ENCODE measurements at regions not wholly inside any gene's neighbourhood (a gene's known extent, or its start where the extent isn't known, plus 50 kb on each side); places are given as distances from the start of the nearest gene placed in this dataset.

DNA sequence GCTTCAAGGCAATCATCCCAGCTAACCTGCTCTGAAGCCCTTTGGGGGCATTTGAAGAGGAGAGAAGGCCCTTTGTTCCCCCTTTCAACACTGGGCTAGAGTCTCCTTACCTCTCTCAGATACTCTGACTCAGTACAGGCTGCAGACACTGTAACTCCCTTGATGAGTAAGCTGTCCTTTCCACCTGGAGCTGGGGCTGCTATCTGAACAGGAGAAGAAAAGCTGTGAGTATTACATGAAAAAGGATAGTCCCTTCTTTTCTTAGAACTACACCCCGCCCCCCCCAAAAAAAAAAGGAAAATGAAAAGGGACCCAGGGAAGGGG lies 186.6 kb upstream of the PLEKHG7 start:
- no peaks in the 10 kb centered on the region for H4K20me1 ChIP-seq (ENCODE audit: insufficient read depth)
- no peaks in the 10 kb centered on the region for H3K27me3 ChIP-seq (ENCODE audit: insufficient read depth)
- H3K4me2 ChIP-seq: no peak overlapping the region
- ChIA-PET CTCF (interaction anchor here (0.9 to 1.0 kb wide), 2 partner anchors 9 to 372 kb away, joined by 3 read pairs; no protein-coding TSS in a partner anchor), POLR2A (no interaction called here)
- H3K9me3 ChIP-seq: no peaks in the 10 kb centered on the region
- H3K4me1 ChIP-seq (ENCODE audit: control insufficient read depth in 1 of 2, insufficient read depth in 2 of 2, low read depth in 1 of 2, low read length in 1 of 2): no peaks in the 10 kb centered on the region
- DNase-seq: no peak
- no peak for TF ChIP-seq TAF1 (IDR thresholded peaks at IDR 0.05; ENCODE audit: borderline replicate concordance, low read depth, low read length)
- TF ChIP-seq RFX5 (IDR thresholded peaks at IDR 0.05; ENCODE audit: low read length): no peak
- TF ChIP-seq FOXJ3 (CRISPR knock-in tag; IDR thresholded peaks at IDR 0.05): no peak
- TF ChIP-seq TCF12 (IDR thresholded peaks at IDR 0.05): no peak
- TF ChIP-seq JUND (IDR thresholded peaks at IDR 0.05): no peak
- TF ChIP-seq, protein P1, sequence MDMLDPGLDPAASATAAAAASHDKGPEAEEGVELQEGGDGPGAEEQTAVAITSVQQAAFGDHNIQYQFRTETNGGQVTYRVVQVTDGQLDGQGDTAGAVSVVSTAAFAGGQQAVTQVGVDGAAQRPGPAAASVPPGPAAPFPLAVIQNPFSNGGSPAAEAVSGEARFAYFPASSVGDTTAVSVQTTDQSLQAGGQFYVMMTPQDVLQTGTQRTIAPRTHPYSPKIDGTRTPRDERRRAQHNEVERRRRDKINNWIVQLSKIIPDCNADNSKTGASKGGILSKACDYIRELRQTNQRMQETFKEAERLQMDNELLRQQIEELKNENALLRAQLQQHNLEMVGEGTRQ (IDR thresholded peaks at IDR 0.05; ENCODE audit: borderline replicate concordance, low read depth, low read length): no peak
- TF ChIP-seq, protein P2, sequence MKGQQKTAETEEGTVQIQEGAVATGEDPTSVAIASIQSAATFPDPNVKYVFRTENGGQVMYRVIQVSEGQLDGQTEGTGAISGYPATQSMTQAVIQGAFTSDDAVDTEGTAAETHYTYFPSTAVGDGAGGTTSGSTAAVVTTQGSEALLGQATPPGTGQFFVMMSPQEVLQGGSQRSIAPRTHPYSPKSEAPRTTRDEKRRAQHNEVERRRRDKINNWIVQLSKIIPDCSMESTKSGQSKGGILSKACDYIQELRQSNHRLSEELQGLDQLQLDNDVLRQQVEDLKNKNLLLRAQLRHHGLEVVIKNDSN (IDR thresholded peaks at IDR 0.05; ENCODE audit: borderline replicate concordance, low read depth): no peak
- TF ChIP-seq GABPA (IDR thresholded peaks at IDR 0.05; ENCODE audit: low read depth): no peak
- no peak for TF ChIP-seq GATA2 (CRISPR knock-in tag; IDR thresholded peaks at IDR 0.05)
- TF ChIP-seq, protein P3, sequence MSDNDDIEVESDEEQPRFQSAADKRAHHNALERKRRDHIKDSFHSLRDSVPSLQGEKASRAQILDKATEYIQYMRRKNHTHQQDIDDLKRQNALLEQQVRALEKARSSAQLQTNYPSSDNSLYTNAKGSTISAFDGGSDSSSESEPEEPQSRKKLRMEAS (IDR thresholded peaks at IDR 0.05; ENCODE audit: low read depth): no peak
- TF ChIP-seq SMC3 (IDR thresholded peaks at IDR 0.05; ENCODE audit: low read depth, low read length): no peak
- TF ChIP-seq, protein P4, sequence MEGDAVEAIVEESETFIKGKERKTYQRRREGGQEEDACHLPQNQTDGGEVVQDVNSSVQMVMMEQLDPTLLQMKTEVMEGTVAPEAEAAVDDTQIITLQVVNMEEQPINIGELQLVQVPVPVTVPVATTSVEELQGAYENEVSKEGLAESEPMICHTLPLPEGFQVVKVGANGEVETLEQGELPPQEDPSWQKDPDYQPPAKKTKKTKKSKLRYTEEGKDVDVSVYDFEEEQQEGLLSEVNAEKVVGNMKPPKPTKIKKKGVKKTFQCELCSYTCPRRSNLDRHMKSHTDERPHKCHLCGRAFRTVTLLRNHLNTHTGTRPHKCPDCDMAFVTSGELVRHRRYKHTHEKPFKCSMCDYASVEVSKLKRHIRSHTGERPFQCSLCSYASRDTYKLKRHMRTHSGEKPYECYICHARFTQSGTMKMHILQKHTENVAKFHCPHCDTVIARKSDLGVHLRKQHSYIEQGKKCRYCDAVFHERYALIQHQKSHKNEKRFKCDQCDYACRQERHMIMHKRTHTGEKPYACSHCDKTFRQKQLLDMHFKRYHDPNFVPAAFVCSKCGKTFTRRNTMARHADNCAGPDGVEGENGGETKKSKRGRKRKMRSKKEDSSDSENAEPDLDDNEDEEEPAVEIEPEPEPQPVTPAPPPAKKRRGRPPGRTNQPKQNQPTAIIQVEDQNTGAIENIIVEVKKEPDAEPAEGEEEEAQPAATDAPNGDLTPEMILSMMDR (IDR thresholded peaks at IDR 0.05): no peak
- no peak for TF ChIP-seq MXI1 (IDR thresholded peaks at IDR 0.05; ENCODE audit: low read depth, low read length)
- no peak for TF ChIP-seq FOSL2 (IDR thresholded peaks at IDR 0.05; ENCODE audit: borderline replicate concordance, low read depth)
- TF ChIP-seq MEF2A (IDR thresholded peaks at IDR 0.05; ENCODE audit: borderline replicate concordance, low read depth): no peak
- no peak for TF ChIP-seq ELF1 (IDR thresholded peaks at IDR 0.05)
- WGBS (ENCODE audit: low lambda C conversion rate): 0% methylated on average over 1 of the region's 1 CpG
- no peak overlapping the region for H3K27ac ChIP-seq (ENCODE audit: low read depth in 2 of 2, low read length in 1 of 2)
- no peaks in the 10 kb centered on the region for H3K79me2 ChIP-seq (ENCODE audit: insufficient read depth)
- no peak overlapping the region for H3K4me3 ChIP-seq (ENCODE audit: low read depth in 2 of 2, low read length in 1 of 2)
- no peaks in the 10 kb centered on the region for H3F3A ChIP-seq (replicated peaks; ENCODE audit: insufficient read depth)
- no peak overlapping the region for H3K9ac ChIP-seq
- no peaks in the 10 kb centered on the region for H3K9me2 ChIP-seq
- no peak overlapping the region for H2AFZ ChIP-seq (ENCODE audit: low read depth)
- H3K36me3 ChIP-seq (replicated peaks in 1 of 2; ENCODE audit: control insufficient read depth in 1 of 2, insufficient read depth in 2 of 2, low read length in 1 of 2): no peaks in the 10 kb centered on the region

DNA sequence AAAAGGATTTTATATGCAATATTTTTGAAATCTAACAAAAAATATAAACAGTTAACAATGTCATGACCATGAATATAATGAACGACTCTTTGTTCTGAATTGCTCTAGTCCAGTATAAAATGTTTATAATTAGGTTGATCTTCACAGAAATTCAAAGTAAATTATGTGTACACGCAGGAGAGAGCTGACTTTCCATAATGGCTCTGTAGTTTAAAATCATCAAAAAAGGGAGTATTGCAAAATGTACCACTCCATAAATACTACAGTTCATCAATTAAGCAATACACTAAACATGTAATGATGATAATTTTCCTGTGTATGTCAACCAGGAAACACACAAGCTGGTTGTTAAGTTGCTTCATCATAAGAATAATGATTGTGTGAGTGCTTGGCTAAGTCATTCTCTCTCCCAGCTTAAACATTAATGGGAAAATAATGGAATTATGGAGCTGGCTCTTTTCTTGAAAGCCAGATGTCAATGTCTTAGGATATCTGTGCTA lies 189.5 kb upstream of the PLEKHG7 start:
- H3K27ac ChIP-seq (ENCODE audit: low read depth in 2 of 2, low read length in 1 of 2): no peak overlapping the region
- no peaks in the 10 kb centered on the region for H3K9me3 ChIP-seq
- H3K9ac ChIP-seq: no peak overlapping the region
- H3K9me2 ChIP-seq: no peaks in the 10 kb centered on the region
- H3K79me2 ChIP-seq (ENCODE audit: insufficient read depth): no peaks in the 10 kb centered on the region
- no peaks in the 10 kb centered on the region for H3K4me1 ChIP-seq (ENCODE audit: control insufficient read depth in 1 of 2, insufficient read depth in 2 of 2, low read depth in 1 of 2, low read length in 1 of 2)
- H3K4me2 ChIP-seq: no peak overlapping the region
- H3K27me3 ChIP-seq (ENCODE audit: insufficient read depth): no peaks in the 10 kb centered on the region
- no peak for DNase-seq
- ChIA-PET CTCF (interaction anchor here (1.0 kb wide), 1 partner anchor 1131 kb away, joined by 4 read pairs; no protein-coding TSS in a partner anchor), POLR2A (no interaction called here)
- 58% methylated on average over 2 of the region's 2 CpGs for WGBS (ENCODE audit: low lambda C conversion rate)
- H3F3A ChIP-seq (replicated peaks; ENCODE audit: insufficient read depth): no peaks in the 10 kb centered on the region
- no peaks in the 10 kb centered on the region for H3K36me3 ChIP-seq (replicated peaks in 1 of 2; ENCODE audit: control insufficient read depth in 1 of 2, insufficient read depth in 2 of 2, low read length in 1 of 2)
- H4K20me1 ChIP-seq (ENCODE audit: insufficient read depth): no peaks in the 10 kb centered on the region
- H3K4me3 ChIP-seq (ENCODE audit: low read depth in 2 of 2, low read length in 1 of 2): no peak overlapping the region
- no peak for TF ChIP-seq NFIC (IDR thresholded peaks at IDR 0.05; ENCODE audit: borderline replicate concordance)
- no peak for TF ChIP-seq POLR2AphosphoS5 (IDR thresholded peaks at IDR 0.05; ENCODE audit: low read depth, low read length)
- H2AFZ ChIP-seq (ENCODE audit: low read depth): no peak overlapping the region
